GM19240 (cell line): ENCODE measurements at regions not wholly inside any gene's neighbourhood (a gene's known extent, or its start where the extent isn't known, plus 50 kb on each side); places are given as distances from the start of the nearest gene placed in this dataset.
"Not testable (repeated sequence)": the region's sequence is repeated elsewhere in the genome, so short reads cannot be mapped to it uniquely, and the experiment has no call there.

Experiments
- DNase-seq: peaks from one replicate; pipeline ENCODE4 v3.0.0; 2011; ENCODE audit warnings: low spot score; ENCODE audit not compliant: insufficient read length

DNA sequence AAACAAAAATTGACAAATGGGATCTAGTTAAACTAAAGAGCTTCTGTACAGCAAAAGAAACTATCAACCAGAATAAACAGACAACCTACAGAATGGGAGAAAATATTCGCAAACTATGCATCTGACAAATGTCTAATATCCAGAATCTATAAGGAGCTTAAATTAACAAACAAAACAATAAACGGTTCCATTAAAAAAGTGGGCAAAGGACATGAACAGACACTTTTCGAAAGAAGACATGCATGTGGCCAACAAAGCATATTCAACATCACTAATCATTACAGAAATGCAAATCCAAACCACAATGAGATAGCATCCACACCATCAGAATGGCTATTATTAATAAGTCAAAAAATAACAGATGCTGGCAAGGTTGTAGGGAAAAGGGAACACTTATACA, 50.5 kb upstream of the MED13L start:
- DNase-seq, result not testable (repeated sequence)

DNA sequence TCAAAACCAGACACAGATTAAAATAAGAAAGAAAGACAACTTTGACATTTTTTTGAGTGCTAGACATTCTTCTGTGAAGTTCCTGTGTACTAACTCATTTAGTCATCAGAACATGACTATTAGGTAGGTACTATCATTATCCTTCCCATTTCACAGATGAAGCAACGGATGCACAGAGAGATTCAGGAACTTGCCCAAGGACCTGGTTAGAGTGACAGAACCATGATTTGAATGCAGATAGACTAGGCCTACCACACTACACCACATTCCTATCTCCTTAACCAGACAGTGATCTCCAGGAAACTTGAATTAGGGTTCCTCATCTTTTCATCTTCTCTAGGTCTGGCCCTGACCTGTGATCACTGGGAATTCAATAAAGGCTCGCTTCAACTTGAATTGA, 54.4 kb upstream of the MED13L start:
- DNase-seq, result no peak

DNA sequence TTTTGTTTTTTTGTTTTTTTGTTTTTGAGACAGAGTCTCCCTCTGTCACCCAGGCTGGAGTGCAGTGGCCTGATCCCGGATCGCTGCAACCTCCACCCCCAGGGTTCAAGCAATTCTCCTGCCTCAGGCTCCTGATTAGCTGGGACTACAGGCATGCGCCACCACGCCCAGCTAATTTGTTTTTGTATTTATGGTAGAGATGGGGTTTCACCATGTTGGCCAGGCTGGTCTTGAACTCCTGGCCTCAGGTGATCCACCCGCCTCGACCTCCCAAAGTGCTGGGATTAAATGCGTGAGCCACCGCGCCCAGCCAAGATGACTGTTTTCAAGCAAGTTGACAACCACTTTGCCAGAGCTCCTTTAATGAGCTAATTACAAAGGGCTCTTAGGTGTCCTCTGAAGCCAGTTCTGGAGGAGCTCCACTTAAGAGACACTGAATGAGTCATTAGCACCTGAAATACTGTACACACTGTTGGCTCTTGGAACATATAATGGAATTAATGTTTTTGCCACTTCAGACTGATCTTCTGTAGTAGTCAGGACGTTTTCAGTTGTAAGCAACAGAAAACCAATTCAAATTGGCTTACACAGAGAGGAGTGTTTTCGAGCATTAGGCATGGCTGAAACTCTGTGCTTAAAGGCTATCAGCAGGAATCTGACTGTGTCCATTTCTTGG, 55.4 kb upstream of the MED13L start:
- DNase-seq, result no peak

DNA sequence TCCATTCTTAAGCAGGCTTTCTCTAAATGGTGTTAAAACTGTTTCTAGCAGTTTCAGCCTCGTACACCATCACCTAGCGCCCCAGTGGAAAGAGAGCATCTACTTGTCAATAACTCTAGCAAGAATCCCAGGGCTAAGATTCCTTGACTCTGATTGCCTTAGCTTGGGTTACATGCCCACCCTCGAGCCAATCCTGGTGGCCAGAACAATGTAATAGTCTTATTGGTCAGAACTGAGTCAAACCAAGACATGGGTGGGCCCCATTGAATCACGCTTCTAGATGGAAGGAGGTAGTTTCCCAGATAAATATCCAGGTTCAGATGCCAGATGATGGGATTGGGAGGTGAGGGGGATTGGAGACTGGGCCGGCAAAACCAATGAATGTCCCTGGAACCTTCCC, 55.9 kb upstream of the MED13L start:
- no peak for DNase-seq

- DNase-seq, result peak; percentile 58
These were observed 59.1 kb upstream of the MED13L start for GRCh38 chr12:116336542-116337065.

DNA sequence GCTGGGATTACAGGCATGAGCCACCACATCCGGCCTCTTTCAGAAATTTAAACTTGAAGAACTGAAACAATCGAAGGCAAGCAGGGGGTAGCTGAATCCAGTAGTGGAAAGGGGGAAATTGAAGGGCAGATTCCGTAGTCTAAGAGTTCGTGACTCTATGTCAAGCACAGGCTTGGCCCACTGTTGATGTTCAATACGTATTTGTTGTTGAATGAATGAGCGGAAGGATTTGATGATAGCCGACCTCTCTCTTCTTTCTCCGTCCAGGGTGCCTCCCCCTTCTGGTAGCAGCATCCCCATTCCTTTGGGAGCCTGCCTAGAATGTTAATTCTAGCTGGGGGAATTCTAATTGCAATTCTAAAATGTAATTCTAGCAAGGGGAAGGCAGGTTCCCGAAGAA, 59.8 kb upstream of the MED13L start:
- no peak for DNase-seq

GRCh38 chr12:116338064-116338846, 60.8 kb upstream of the MED13L start:
- DNase-seq, result no peak

GRCh38 chr12:116339062-116339461, 61.6 kb upstream of the MED13L start:
- DNase-seq, result no peak

GRCh38 chr12:116339800-116340371, 62.4 kb upstream of the MED13L start:
- no peak for DNase-seq

- DNase-seq, result no peak
These were observed 65.9 kb upstream of the MED13L start for GRCh38 chr12:116343331-116343884.

DNA sequence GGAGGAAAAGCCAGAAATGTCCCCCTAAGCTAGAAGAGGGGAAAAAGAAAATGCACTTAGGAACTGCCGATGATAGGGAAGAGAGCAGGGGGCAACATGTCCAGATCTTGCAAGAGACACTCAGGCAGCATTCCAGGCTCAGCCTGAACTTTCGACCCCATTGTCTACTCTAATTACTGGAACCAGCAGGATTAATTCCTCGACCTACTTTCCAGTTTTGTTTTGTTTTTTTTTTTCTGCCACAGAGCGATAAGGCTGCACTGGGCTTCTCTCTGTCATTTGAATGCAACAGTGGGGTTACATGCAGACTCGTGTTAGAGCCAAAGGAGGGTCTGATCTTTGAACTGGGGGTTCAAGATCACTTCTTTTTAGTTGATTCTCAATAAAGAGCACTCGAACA, 68.7 kb upstream of the MED13L start:
- no peak for DNase-seq

GRCh38 chr12:116346741-116347140, 69.2 kb upstream of the MED13L start:
- DNase-seq, result no peak

DNA sequence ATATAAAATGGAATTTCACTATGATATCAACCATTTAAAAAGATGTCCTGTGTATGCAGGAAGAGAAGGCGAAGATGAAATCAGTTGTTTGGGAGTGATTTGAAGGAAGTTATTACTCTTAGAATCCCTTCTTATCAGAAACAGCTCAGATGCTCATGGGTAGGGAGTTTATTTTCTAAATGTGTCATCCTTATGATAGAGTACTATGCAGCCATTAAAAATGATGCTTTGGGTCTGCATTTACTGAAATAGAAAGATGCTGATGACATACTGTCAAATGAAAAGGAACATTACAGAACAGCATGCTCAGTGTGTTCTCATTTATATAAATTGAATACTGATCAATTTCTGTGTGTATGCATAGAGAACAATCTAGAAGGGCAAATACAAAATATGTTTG, 69.8 kb upstream of the MED13L start:
- DNase-seq, result no peak

GRCh38 chr12:116352315-116352835, 74.9 kb upstream of the MED13L start:
- no peak for DNase-seq

GRCh38 chr12:116353958-116354357, 76.5 kb upstream of the MED13L start:
- no peak for DNase-seq

DNA sequence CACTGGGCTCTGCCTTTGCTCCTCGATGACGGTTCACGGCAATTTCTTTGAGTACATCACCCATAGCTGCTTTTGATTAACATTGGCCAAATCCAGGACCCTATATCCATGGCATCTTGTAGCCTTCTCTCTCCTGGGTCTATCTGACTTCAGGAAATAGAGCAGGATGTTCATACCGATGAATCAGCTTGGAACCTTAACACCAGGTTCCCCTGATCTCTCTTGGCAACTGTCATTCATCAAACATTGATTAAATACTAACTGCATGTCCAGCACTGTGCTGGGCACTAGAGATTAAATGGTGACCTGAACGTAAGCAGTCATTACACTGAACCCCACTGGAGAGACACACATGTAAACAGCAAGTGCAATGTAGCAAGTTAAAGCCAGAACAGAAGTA, 77.0 kb upstream of the MED13L start:
- no peak for DNase-seq

DNA sequence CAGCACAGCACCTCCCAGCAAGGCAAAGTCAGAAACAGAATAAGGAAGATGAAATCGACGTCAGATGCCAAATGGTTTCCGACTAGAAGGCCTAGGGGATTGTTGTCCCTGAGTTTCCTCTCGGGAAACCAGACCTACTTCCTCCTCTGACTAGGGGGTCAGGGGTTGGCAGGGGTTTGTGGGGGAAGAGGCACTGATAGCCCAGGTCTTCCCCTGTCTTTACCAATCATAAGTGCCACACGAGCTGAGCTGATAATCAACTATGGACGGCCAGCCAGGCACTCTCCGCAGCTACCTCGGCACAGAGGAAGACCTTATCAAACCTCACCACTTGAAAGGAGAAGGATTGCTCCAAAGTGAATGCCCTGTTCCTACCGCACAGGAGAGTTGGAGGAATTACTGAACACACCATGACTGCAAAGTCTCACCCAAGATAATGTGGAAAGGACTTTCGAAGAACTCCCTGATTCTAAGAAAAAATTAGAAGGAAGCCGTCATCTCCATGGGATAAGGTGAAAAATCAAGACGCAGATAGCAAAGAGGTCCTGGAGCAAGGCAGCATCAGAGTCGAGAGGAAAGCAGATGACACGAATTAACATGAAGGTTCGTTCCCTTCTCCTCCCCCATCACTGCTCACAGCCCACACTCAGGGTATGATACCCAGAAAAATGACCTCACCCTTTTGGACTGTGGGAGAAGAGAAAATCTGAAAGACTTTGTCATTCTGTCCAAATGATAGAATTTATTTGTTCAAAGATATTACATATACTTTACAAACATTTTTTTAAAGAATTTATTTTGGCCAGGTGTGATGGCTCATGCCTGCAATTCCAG, 77.7 kb upstream of the MED13L start:
- no peak for DNase-seq

DNA sequence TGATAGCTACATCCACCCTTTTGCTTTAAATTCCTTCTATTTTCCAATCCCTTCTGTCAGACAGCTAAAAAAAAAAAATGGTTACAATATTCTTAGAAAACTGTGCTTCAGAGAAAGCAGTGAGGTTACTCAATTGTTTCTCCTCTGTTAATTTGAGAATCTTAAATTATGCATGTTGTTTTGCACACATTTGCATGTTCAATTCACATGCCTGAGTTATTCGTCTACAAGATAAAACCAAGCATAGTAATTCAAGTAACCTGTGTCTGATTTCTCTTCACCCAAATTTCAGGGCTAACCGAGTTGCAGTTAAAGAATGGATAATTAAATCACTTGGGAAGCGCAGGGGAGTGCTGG, 81.0 kb upstream of the MED13L start:
- DNase-seq, result no peak

DNA sequence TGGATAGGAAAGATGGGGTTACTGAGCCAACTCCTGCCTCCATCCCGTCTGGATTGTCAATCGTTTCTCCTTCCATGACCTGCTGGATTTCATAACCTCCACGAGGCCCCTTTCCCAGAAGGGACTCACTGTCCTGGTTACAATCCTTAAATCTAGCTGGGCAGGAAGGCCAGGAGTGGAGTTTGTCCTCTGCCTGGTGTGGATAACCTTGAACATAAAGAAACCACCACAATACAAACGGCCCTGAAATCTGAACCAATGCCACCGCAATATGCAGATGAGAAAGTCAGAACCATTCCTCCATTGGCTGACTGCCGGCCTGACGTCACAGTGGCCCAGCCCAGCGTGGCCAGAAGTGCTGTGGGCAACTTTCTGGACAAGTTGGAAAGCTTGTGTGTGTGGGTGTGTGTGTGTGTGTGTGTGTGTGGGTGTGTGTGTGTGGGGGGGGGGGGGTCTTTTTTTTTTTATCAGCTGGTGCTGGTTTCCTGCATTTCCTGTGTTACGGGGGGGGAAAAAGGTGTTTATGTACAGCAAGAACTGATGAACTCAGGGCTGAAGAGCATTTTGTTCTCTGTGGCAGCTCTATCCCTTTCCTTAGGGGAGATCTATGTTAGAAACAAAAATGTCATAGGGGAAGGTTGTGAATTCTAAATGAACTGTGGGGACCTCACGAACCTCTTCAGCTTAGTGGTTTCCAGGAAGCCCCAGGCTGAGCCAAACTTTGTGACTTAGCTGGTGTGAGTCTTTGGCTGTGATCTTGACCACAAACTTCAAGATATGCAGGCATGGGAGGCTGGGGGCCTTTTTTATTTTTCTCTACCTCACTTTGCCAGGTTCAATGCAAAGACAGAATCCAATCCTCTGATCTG, 81.6 kb upstream of the MED13L start:
- peak; percentile 52 for DNase-seq
